HG03432 (cell line): ENCODE measurements at regions not wholly inside any gene's neighbourhood (a gene's known extent, or its start where the extent isn't known, plus 50 kb on each side); places are given as distances from the start of the nearest gene placed in this dataset.

Source experiments
- ATAC-seq: cut with Tn5 transposase; IDR thresholded peaks from one replicate; pipeline ENCODE4 v1.9.1; 2021; ENCODE audit warnings: mild to moderate bottlenecking, moderate library complexity; ENCODE audit not compliant: unreplicated experiment

- ATAC-seq, result no peak
Observed at GRCh38 chrX:98514032-98514431, 1630.3 kb downstream of the RPA4 start.

DNA sequence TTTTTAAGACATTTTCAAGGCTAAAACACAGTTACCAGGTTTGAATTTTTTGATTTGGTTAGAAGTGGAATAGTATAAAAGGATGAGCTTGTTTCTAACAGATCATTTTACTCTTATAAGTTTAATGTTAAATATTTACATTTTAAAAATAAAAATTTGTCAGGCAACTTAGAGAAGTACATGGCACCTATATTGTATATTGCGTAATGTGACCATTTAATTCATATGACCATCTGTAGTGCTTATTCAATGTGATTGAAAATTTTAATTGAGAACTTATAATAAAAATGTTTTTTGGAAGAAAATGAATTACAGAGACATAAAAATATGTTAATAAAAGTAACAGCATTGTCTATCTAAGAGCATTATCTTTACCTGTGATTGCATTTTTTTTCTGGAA lies 1632.4 kb downstream of the RPA4 start:
- ATAC-seq, result no peak

DNA sequence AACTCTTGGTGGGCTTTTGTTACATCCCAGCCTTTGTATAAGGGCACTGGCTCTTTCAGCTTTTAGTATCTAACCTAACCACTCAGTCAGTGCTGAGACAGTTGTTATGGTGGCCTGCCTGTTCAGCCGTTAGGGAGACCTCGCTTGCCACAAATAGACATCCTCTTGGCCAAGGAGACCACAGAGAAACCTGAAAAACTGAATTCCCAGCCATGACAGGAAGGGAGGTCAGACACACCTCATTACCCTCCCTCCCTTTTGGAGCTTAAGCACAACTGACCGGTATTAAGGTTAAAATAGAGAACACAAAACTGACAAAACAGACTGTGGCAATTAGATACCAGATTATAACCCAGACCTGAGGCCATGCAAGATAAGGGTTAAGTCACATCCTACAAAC lies 1639.3 kb downstream of the RPA4 start:
- ATAC-seq, result no peak

- ATAC-seq, result no peak
Observed at GRCh38 chrX:98523521-98523920, 1639.8 kb downstream of the RPA4 start.

DNA sequence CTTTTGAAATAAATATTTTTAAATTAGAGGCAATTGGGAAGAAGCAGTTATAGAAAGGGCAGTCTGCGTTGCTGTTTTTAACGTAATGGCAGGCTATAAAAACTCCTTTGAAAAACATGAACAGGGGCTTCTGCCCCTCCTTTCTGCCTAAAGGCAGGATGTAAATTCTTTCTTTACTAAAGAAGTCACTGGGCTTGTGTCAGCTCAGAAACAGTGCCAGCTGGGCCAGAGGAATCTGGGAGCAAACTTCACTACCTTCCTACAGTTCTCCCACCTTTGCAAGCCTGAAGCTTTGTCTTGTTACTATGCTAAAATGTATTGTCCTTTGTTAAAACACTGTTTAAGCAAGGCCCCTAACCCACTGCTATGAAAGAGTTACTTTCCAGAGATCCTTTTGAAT lies 1664.8 kb downstream of the RPA4 start:
- no peak for ATAC-seq

- no peak for ATAC-seq
Observed at GRCh38 chrX:98568795-98569194, 1685.1 kb downstream of the RPA4 start.

DNA sequence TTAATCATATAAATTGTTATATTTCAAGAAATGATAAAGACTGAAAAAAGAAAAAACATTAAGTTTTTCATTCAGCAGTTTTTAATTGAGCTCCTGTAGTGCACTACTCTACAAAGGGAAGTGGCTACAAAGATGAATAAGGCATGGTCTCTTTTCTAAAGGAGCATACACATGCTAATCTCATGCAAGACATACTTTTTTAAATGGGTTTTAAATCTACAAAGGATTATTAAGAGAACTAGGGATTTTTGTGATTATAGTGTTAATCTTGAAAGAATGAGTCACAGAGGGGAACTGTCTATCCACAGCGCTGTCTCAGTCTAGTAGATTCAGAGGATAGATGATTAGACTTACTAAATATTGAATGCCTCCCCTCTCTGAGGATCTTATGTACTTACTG lies 1722.2 kb downstream of the RPA4 start:
- no peak for ATAC-seq

DNA sequence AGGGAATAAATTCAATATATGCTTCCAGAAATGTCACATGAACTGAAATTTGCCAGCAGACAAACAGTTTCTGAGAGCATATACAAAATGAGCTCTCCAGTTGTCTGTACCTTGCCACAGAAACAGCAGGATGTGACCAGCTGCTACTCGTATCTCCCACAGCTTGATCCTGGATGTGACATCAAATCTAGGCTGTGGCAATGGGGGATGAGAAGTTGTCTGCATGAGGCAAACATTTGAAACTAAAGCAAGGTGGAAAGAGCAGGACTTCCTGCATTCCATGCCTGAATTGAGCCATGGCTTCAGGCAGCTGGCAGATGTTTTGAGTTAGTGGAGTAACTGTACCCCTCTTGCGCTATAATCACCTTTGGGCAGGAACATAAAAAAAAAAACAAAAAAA lies 1724.0 kb downstream of the RPA4 start:
- ATAC-seq, result no peak

- ATAC-seq, result no peak
Observed at GRCh38 chrX:98627645-98628044, 1743.9 kb downstream of the RPA4 start.

DNA sequence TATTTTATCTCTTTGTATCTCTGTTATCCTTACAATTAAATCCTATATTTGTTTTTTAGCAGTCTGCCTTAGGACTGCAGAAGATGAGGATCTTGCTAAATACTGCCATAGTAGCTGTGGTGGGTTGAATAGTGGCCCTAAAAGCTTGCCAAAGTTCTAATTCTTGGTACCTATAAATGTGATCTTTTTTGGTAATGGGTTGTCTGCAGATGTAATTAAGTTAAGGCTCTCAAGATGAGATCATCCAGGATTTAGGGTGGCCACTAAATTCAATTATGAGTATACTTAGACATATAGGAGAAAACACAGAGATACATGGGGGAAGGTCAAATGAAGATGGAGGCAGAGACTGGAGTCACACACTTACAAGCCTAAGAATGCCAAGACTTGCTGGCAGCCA lies 1753.7 kb downstream of the RPA4 start:
- no peak for ATAC-seq

DNA sequence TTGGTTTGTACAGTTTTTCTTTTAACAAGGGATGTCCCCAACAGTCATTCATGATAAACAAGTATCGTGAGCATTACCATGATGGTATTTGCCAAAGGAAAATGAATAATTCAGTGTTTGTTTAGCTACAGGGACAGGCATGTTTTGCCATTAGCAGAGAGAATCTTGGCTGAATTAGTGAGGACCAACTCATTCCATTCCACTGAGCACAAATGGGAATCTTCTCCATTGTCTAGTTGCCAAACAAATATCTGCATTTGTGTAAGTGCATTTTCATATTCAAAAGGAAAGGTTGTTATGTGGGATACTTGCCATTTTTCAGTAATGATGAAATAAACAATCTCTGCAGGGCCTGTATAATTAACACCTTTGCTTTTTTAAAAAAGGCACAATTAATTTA lies 1762.6 kb downstream of the RPA4 start:
- ATAC-seq, result no peak

DNA sequence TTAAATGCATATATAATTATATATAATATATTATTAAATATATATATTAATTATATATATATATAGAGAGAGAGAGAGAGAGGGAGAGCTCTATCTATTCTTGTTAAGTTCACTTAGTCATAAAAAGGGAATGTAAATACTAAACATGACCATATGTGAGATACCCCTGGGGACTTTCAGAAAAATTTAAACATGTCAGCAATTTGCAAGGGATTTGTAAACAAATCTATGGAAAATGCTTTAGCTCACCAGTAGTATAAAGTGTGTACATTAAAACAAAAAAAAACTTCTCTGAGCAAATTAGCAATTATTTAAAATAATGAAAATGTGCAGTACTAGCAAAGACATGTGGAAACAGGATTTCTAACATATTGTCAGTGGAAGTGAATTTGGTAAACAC lies 1755.5 kb downstream of the PCDH19 start:
- ATAC-seq, result no peak
